ENCODE measurements at regions not wholly inside any gene's neighbourhood (a gene's known extent, or its start where the extent isn't known, plus 50 kb on each side); places are given as distances from the start of the nearest gene placed in this dataset.

DNA sequence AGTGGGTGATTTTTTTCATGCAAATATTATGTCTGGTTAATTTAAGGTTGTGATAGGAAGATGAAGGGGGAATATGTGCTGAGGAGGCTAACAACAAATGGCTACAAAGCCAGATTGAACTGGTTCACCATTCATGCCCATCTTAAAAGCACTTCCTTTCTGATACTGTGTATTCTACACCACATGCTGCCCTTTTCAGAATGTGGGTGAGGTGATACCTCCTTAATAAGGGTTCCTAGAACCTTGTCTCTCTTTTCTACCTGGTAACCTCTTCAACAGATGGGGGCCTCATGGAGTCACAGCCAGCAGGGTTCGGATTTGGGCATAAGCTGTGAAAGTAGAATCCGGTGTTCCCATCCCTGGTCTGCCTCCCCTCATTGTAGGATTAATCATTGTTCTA, 1064.0 kb upstream of the SEMA6A start:
- H3K9me3 ChIP-seq (ENCODE audit: control insufficient read depth, insufficient read depth, low read length) = no peaks in the 10 kb centered on the region
- H3K9me2 ChIP-seq (replicated peaks; ENCODE audit: control insufficient read depth, low read length) = no peaks in the 10 kb centered on the region
- no peaks in the 10 kb centered on the region for H3F3A ChIP-seq (ENCODE audit: control insufficient read depth, insufficient read depth)
- H3K27me3 ChIP-seq (ENCODE audit: control insufficient read depth, low read length) = no peaks in the 10 kb centered on the region
- no peak overlapping the region for H3K4me2 ChIP-seq (ENCODE audit: low read length)
- no peaks in the 10 kb centered on the region for H3K79me2 ChIP-seq (ENCODE audit: control insufficient read depth, low read length)
- H3K4me1 ChIP-seq (ENCODE audit: control insufficient read depth, low read length) = no peaks in the 10 kb centered on the region
- H3K4me3 ChIP-seq (ENCODE audit: low read length) = no peak overlapping the region
- no peaks in the 10 kb centered on the region for H4K20me1 ChIP-seq (ENCODE audit: control insufficient read depth, insufficient read depth, low read depth, low read length)
- TF ChIP-seq EZH2phosphoT487 (IDR thresholded peaks at IDR 0.05; ENCODE audit: borderline replicate concordance, low read length) = no peak
- TF ChIP-seq, protein P1, sequence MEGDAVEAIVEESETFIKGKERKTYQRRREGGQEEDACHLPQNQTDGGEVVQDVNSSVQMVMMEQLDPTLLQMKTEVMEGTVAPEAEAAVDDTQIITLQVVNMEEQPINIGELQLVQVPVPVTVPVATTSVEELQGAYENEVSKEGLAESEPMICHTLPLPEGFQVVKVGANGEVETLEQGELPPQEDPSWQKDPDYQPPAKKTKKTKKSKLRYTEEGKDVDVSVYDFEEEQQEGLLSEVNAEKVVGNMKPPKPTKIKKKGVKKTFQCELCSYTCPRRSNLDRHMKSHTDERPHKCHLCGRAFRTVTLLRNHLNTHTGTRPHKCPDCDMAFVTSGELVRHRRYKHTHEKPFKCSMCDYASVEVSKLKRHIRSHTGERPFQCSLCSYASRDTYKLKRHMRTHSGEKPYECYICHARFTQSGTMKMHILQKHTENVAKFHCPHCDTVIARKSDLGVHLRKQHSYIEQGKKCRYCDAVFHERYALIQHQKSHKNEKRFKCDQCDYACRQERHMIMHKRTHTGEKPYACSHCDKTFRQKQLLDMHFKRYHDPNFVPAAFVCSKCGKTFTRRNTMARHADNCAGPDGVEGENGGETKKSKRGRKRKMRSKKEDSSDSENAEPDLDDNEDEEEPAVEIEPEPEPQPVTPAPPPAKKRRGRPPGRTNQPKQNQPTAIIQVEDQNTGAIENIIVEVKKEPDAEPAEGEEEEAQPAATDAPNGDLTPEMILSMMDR (IDR thresholded peaks at IDR 0.05; ENCODE audit: low read depth, low read length, poor library complexity, severe bottlenecking) = no peak
- H3K27ac ChIP-seq (ENCODE audit: low read depth, low read length) = no peak overlapping the region
- H3K36me3 ChIP-seq (ENCODE audit: control insufficient read depth, low read length) = no peaks in the 10 kb centered on the region

DNA sequence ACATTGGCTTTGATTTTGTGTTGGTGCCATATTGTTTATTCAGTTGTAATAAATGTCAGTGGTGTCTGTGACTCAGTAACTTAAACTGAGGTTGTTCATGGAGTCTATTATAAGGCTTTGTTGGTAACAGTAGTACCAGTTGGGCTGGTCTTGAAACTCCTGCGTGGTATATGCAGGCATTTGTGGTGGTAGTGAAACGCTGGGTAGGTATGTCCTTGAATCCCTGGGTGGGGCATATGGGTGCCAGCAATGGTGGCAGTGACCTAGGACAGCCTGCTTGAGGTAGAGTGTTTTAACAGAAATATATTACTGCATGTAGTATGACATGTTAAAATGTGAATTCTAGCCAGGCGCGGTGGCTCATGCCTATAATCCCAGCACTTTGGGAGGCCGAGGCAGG, 1058.5 kb upstream of the SEMA6A start:
- no peaks in the 10 kb centered on the region for H4K20me1 ChIP-seq (ENCODE audit: control insufficient read depth, insufficient read depth, low read depth, low read length)
- TF ChIP-seq, protein P1 (IDR thresholded peaks at IDR 0.05; ENCODE audit: low read depth, low read length, poor library complexity, severe bottlenecking) = no peak
- no peak for TF ChIP-seq EZH2phosphoT487 (IDR thresholded peaks at IDR 0.05; ENCODE audit: borderline replicate concordance, low read length)
- no peak overlapping the region for H3K4me2 ChIP-seq (ENCODE audit: low read length)
- H3K36me3 ChIP-seq (ENCODE audit: control insufficient read depth, low read length) = no peaks in the 10 kb centered on the region
- H3K27ac ChIP-seq (ENCODE audit: low read depth, low read length) = no peak overlapping the region
- H3K79me2 ChIP-seq (ENCODE audit: control insufficient read depth, low read length) = no peaks in the 10 kb centered on the region
- H3K4me1 ChIP-seq (ENCODE audit: control insufficient read depth, low read length) = no peaks in the 10 kb centered on the region
- no peaks in the 10 kb centered on the region for H3K9me3 ChIP-seq (ENCODE audit: control insufficient read depth, insufficient read depth, low read length)
- H3K4me3 ChIP-seq (ENCODE audit: low read length) = no peak overlapping the region
- no peaks in the 10 kb centered on the region for H3F3A ChIP-seq (ENCODE audit: control insufficient read depth, insufficient read depth)
- no peaks in the 10 kb centered on the region for H3K27me3 ChIP-seq (ENCODE audit: control insufficient read depth, low read length)
- H3K9me2 ChIP-seq (replicated peaks; ENCODE audit: control insufficient read depth, low read length) = no peaks in the 10 kb centered on the region

- H3K9me2 ChIP-seq (replicated peaks; ENCODE audit: control insufficient read depth, low read length) = no peaks in the 10 kb centered on the region
- H3K9me3 ChIP-seq (ENCODE audit: control insufficient read depth, insufficient read depth, low read length) = no peaks in the 10 kb centered on the region
- no peak overlapping the region for H3K27ac ChIP-seq (ENCODE audit: low read depth, low read length)
- no peaks in the 10 kb centered on the region for H3K79me2 ChIP-seq (ENCODE audit: control insufficient read depth, low read length)
- no peaks in the 10 kb centered on the region for H3K4me1 ChIP-seq (ENCODE audit: control insufficient read depth, low read length)
- TF ChIP-seq, protein P1 (IDR thresholded peaks at IDR 0.05; ENCODE audit: low read depth, low read length, poor library complexity, severe bottlenecking) = no peak
- TF ChIP-seq EZH2phosphoT487 (IDR thresholded peaks at IDR 0.05; ENCODE audit: borderline replicate concordance, low read length) = no peak
- no peak overlapping the region for H3K4me2 ChIP-seq (ENCODE audit: low read length)
- H3K4me3 ChIP-seq (ENCODE audit: low read length) = no peak overlapping the region
- H3K27me3 ChIP-seq (ENCODE audit: control insufficient read depth, low read length) = no peaks in the 10 kb centered on the region
- no peaks in the 10 kb centered on the region for H4K20me1 ChIP-seq (ENCODE audit: control insufficient read depth, insufficient read depth, low read depth, low read length)
- no peaks in the 10 kb centered on the region for H3F3A ChIP-seq (ENCODE audit: control insufficient read depth, insufficient read depth)
- H3K36me3 ChIP-seq (ENCODE audit: control insufficient read depth, low read length) = no peaks in the 10 kb centered on the region
Measured at GRCh38 chr5:117624201-117624600, 1049.6 kb upstream of the SEMA6A start.
